ENCODE measurements at regions not wholly inside any gene's neighbourhood (a gene's known extent, or its start where the extent isn't known, plus 50 kb on each side); places are given as distances from the start of the nearest gene placed in this dataset.

DNA sequence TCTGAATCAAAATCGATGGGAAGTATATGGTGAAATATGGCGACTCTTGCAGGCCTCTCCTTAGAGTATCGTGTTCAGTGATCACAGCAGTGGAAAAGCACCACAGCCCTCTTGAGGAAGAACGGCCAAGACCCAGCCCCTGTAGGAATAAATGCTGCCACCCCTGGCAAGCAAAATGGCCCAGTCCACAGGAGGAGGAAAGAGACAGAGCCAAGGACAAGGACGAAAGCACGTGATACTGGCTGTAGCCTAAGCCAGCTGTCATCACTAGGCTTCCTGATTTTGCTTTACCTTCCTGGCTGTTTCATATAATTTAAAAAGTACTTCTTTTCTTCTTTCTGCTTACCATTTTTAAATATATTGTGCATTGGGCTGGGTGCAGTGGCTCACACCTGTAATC is 395.0 kb upstream of the SHH start:
- ChIA-PET CTCF (interaction anchor here (0.6 kb wide), 1 partner anchor 1044 kb away, joined by 4 read pairs; no protein-coding TSS in a partner anchor), POLR2A (ENCODE audit: low non-redundant PET) (no interaction called here)
- H3K27ac ChIP-seq, result no peak overlapping the region
- DNase-seq (ENCODE audit: low spot score), result no peak
- TF ChIP-seq, protein P1, sequence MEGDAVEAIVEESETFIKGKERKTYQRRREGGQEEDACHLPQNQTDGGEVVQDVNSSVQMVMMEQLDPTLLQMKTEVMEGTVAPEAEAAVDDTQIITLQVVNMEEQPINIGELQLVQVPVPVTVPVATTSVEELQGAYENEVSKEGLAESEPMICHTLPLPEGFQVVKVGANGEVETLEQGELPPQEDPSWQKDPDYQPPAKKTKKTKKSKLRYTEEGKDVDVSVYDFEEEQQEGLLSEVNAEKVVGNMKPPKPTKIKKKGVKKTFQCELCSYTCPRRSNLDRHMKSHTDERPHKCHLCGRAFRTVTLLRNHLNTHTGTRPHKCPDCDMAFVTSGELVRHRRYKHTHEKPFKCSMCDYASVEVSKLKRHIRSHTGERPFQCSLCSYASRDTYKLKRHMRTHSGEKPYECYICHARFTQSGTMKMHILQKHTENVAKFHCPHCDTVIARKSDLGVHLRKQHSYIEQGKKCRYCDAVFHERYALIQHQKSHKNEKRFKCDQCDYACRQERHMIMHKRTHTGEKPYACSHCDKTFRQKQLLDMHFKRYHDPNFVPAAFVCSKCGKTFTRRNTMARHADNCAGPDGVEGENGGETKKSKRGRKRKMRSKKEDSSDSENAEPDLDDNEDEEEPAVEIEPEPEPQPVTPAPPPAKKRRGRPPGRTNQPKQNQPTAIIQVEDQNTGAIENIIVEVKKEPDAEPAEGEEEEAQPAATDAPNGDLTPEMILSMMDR (conservative IDR thresholded peaks at IDR 0.05; ENCODE audit: low read depth), result no peak

DNA sequence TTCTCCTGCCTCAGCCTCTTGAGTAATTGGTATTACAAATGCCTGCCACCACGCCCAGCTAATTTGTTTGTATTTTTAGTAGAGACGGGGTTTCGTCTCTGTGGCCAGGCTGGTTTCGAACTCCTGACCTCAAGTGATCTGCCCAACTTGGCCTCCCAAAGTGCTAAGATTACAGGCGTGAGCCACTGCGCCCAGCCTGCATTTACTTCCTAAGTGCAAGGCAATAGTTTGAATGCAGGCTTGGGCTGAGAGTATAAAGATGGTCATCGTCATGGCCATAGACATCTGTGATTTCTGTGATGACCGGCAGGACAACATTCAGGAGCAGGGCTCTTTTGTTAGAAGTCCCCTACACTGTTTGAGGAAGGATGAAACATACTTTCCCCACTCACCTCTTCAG is 393.9 kb upstream of the SHH start:
- DNase-seq (ENCODE audit: low spot score), result no peak
- ChIA-PET POLR2A (ENCODE audit: low non-redundant PET) (no interaction called here), CTCF (no interaction called here)
- no peak overlapping the region for H3K27ac ChIP-seq
- TF ChIP-seq, protein P1 (conservative IDR thresholded peaks at IDR 0.05; ENCODE audit: low read depth), result no peak

DNA sequence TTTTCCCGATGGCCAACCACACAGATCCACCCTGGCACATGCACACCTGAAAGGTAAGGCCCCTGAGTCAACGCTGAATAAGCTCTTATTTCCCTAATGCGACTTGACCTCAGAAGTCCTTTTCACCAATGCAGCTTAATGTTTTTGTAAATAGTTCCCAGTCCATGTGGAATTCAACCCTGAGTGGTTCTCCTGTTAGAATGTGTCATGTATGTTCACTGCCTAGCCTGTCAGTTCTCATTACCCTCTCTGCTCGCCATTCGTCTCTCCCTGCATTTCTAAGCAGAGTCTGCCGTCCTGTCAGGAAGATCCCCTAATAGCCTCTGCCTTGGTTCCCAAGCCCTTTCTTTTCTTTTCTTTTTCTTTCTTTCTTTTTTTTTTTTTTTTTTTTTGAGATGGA is 392.6 kb upstream of the SHH start:
- CTCF ChIA-PET, result no interaction called here
- no peak for DNase-seq (ENCODE audit: low spot score)
- TF ChIP-seq, protein P1 (conservative IDR thresholded peaks at IDR 0.05; ENCODE audit: low read depth), result no peak
- no peak overlapping the region for H3K27ac ChIP-seq
- POLR2A ChIA-PET (ENCODE audit: low non-redundant PET), result no interaction called here

DNA sequence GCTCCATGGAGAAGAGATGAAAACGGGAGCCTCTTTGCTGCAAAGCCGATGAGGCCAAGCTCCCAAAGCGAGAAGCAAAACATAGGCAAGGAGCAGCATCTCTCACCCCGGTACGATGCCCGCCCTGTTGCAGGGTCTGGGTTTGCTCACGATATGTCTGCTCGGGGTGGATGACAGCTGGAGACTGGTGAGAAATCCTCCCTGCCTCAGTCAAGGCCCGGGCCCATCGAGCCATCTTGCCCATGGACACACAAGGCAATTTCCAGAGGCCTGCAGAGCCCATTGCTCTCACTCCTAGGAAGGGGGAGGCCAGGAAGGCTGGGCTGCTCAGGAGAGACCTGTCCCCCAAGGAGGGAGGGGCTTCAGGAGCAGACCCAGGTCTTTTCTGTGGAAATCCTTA is 391.7 kb upstream of the SHH start:
- no peak overlapping the region for H3K27ac ChIP-seq
- DNase-seq (ENCODE audit: low spot score), result no peak
- POLR2A ChIA-PET (ENCODE audit: low non-redundant PET), result no interaction called here
- CTCF ChIA-PET, result no interaction called here
- TF ChIP-seq, protein P1 (conservative IDR thresholded peaks at IDR 0.05; ENCODE audit: low read depth), result no peak

DNA sequence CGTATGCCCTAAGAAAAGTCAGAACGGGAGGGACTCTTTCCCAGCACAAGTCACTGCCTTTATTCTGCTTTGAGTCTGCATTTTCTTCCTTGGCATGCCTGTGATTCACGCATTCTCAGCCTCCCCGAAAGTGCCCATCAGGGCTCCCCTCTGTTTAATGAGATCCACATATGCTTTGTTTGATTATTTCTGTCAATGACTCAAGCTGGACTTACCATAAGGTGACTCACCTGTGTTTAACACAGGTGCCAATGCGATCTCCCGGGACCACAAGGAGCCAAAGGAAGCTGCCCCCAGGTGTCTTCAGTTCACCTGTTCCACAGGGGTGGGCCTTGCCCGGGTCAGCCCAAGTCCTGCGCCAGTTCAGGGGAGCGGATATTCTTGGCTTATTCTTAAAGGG is 386.0 kb upstream of the SHH start:
- no peak overlapping the region for H3K27ac ChIP-seq
- ChIA-PET POLR2A (ENCODE audit: low non-redundant PET) (no interaction called here), CTCF (interaction anchor here (0.6 kb wide), 1 partner anchor 1096 kb away, joined by 4 read pairs; no protein-coding TSS in a partner anchor)
- peak; percentile 13 for DNase-seq (ENCODE audit: low spot score)
- TF ChIP-seq, protein P1 (conservative IDR thresholded peaks at IDR 0.05; ENCODE audit: low read depth), result no peak

DNA sequence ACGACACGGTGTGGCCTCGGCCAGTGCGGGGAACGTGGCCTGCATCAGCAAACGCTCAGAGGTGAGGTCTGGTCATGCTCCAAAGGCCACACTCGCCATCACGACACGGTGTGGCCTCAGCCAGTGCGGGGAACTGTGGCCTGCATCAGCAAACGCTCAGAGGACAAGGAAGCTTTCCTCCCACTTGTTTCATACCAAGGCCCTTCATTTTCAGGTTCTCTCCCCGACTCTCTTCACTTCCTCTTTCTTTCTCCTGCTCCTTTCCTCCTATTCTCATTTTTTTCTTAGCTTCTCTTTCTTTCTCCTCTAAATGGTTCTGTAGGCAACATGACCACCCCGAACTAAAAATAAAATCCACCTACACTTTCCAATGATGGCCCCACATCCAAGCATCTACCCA is 384.4 kb upstream of the SHH start:
- ChIA-PET CTCF (no interaction called here), POLR2A (ENCODE audit: low non-redundant PET) (no interaction called here)
- no peak for DNase-seq (ENCODE audit: low spot score)
- TF ChIP-seq, protein P1 (conservative IDR thresholded peaks at IDR 0.05; ENCODE audit: low read depth), result no peak
- no peak overlapping the region for H3K27ac ChIP-seq

DNA sequence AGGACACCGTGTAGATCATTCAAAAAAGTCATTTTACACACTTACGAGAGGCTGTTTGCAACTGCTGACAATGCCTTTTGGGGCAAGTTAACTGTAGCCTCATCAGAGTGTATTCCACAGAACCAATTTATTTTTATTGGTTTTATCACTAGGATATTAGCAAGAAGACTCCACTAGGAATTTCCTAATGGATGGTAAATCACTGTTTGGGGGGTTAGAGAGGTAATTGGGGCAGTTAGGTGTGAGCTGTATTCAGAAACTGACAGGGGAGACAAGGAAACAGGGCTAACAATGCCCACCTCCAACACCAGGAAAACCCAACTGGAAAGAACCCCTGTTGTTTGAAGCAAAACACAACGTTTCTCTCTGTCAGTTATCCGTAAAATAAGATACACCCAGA is 383.0 kb upstream of the SHH start:
- TF ChIP-seq, protein P1 (conservative IDR thresholded peaks at IDR 0.05; ENCODE audit: low read depth), result no peak
- CTCF ChIA-PET, result no interaction called here
- no peak overlapping the region for H3K27ac ChIP-seq
- POLR2A ChIA-PET (ENCODE audit: low non-redundant PET), result no interaction called here
- DNase-seq (ENCODE audit: low spot score), result no peak

All from RWPE1 (cell line).